NCI-H128 (cell line): ENCODE measurements at regions not wholly inside any gene's neighbourhood (a gene's known extent, or its start where the extent isn't known, plus 50 kb on each side); places are given as distances from the start of the nearest gene placed in this dataset.
"Not testable (repeated sequence)": the region's sequence is repeated elsewhere in the genome, so short reads cannot be mapped to it uniquely, and the experiment has no call there.

Source experiments
- DNase-seq: peaks from one replicate; lab custom pipeline; 2025; ENCODE audit not compliant: unreplicated experiment; lab: John Stamatoyannopoulos, UW

DNA sequence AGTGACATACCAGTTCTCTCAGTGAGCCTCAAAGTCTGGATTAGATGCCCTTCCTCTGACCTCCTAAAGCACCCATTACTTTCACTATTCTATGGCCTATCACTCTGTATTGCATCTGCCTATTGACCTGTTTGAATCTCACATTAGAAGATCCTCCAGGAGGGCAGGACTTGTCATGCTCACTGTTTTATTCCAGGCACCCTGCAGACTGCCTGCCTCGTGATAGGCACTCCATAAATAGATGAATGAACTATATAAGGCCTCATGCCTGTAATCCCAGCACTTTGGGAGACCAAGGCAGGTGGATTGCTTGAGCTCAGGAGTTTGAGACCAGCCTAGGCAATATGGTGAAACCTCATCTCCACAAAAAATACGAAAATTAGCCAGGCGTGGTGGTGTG, 160.1 kb upstream of the CADM1 start:
- no peak for DNase-seq

DNA sequence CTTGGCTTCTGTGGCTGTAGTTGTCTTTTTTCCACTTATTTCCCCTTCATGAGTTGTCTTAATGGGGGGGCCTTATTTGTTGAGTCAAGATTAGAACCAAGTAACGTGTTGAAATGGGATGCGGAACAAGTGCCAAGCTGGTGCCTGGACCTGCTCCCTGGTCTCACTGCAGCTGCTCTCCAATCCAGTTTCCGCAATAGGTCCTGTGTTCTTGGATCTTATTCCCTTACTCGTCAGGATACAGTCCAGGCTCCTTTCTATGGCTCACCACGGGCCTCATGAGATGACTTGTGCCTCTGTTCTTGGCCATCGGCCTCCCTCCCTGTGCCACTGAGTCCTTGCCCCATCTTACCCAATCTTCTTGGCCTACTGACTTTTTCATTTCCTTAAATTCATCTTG, 159.6 kb upstream of the CADM1 start:
- no peak for DNase-seq

DNA sequence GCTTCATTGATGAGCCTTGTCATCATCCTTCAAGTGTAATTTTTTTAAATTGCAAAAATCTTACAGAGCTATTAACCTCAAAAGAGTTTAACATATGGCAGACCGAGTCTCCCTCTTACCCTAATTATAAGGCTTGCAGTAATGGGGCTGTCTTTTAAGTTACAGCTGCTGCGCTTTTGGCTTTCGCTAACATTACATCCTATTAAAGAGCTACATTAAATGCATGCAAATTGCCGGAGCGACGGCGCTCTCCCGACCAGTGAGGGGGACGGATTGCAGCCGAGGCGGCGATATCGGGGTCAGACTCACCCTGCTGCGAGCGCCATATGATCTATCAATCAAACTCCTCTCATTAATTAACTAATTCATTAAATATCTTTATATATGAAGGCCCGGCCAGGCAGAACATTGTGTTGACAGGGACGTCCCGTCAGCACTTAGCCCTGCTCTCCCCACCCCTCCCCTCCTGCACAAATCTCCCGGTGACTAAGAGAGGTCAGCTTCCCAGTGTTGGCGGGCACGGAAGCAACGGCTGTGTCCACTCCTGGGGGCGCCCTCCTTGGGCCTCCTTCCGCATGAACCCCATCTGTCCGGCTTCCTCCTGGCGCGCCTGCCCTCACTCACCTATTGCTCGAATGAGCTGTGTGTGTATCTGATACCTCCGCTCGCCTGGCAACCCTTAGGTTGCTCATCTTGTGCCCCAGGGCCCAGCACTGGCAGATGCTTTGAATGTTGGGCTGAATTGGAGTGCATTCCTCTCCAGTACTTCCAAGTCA, 156.0 kb upstream of the CADM1 start:
- no peak for DNase-seq

DNA sequence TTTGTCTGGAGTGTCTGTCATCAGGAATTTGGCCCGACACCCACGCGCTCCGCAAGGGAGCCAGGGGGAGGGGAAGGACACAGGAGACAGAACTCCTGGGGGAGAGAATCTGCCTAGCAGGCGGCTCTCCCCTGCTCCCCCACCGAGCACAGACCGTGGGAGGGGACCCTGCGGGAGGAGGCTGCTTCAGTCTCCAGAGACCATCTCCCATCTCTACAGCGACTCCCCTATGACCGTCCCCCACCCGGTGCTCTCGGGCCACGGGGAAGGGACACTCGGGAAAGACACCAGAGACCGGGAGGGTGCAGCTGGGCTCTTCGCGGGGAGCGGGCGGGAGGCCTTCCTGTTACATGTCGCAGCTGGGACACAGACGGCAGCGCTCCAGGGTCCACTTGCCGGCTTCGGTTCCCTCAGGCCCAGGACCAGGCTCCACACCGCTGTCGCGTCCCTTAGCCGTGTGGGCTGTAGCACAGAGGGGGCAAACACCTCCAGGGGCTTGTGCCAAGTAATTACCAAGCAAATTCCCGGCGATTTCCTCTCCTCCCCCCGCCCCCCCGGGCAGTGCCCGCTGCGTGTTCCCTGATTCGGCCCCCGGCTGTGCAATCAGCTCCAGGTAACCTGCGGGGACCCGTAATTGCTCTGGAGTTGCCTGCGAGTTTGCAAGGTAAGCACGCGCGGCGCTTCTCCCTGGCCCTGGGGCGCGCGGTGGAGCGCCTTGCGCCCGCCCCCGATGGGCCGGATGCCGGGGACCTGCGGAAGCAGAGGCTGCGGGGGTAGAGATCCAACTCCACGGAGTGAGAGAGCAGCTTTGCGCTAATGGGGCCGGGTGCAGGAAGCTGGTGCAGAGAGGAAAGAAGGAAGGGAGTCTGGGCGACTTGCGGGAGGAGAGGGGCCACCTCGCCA, 155.1 kb upstream of the CADM1 start:
- no peak for DNase-seq

GRCh38 chr11:115657586-115657985, 153.4 kb upstream of the CADM1 start:
- DNase-seq: no peak

GRCh38 chr11:115656669-115657068, 152.5 kb upstream of the CADM1 start:
- DNase-seq: no peak

DNA sequence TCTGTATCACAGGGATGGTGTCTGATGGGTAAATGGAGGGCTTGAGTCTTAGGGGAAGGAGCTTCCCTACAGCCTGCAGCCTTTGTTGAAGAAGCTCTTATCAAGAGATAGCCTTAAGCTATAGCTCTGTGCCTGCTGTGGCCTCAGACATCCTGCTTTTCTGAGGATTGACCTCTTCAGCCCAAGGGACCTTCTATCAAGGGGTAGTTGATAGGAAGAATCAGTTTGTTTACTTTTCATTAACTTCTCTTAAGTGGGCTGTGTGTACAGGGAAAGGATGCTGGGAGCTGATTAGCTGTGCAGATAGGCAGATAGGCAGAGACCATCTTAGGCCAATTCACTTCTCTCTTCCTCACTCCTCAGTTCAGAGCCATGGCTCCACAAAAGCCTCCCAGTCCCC, 151.8 kb upstream of the CADM1 start:
- no peak for DNase-seq

DNA sequence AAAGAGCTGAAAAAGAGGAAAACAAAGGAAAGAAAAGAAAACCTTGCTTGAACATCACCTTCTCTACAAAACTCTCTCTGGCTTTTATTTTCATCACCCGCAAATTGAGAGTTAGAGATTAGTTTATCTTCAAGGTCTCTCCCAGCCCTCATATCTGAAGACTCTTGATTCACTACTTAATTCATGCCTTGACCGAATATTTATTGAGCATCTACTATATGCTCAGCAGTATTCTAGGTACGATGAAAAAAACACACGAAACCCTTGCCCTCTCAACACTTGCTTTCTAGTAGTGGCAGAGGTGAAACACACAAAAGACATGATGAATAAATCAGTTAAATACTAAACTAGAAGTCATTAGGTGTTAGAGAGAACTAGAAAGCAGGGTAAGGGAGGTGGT, 150.6 kb upstream of the CADM1 start:
- no peak for DNase-seq

- no peak for DNase-seq
These were observed 149.7 kb upstream of the CADM1 start for GRCh38 chr11:115653926-115654325.

GRCh38 chr11:115653076-115653475, 148.9 kb upstream of the CADM1 start:
- no peak for DNase-seq

DNA sequence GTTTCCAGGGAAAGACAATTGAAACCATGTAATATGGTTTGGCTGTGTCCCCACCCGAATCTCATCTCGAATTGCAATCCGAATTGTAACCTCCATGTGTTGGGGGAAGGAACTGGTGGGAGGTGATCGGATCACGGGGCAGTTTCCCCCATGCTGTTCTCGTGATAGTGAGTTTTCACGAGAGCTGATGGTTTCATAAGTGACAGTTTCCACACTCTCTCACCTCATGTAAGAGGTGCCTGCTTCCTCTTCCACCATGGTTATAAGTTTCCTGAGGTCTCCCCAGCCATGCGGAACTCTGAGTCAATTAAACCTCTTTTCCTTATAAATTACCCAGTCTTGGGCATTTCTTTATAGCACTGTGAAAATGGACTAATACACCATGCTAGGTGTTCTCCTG, 148.3 kb upstream of the CADM1 start:
- no peak for DNase-seq

GRCh38 chr11:115652094-115652493, 147.9 kb upstream of the CADM1 start:
- DNase-seq: no peak

DNA sequence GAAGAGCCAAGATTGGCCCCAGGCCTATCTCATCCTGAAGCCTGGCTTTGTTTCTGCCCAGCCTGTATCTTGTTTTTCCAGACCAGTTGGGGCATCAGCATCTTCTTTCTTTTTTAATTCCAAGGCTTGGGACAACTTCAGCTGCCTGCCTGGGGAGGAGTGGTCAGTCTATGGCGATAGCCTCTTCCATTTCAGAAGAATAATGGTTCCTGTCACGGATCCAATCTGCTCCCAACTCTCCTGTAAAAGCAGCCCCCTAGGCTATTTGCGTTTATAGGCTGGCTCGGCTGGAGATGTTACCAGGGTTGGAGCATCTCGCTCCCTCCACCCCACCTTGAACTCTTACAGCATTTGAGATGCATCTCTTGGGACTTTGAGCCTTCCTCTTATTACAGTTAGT, 145.2 kb upstream of the CADM1 start:
- no peak for DNase-seq

DNA sequence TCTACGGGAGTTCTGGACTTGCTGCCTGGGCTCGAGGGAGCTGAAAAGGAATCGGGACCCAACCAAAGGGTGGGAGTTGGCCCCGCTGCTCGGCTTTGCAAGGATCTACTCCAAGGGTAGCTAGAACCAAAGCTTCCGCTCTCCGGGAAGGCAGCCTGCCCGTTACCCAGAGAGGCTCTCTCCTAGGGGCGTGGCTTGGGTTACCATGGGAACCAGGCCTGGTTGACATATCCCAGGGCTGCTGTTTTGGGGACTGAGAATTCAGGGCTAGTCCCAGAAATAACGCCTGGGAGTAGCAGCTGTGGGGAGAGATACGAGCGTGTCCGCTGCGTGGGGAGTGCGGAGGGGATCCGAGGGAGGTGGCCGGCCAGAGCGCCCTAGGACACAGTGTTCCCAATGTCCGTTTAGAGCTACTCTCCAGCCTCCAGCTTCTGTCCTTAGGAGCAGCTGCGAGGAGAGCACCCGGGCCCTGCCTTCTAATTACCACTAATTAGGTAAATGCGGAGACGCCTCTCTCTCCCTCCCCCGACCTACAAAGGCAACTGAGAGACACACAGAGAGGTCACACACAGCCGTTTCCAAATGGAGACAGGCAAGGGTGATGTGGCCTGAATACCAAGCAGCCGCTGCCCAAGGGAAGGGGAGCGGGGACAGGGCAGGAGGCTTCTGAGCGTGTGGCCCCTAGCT, 141.6 kb upstream of the CADM1 start:
- no peak for DNase-seq

DNA sequence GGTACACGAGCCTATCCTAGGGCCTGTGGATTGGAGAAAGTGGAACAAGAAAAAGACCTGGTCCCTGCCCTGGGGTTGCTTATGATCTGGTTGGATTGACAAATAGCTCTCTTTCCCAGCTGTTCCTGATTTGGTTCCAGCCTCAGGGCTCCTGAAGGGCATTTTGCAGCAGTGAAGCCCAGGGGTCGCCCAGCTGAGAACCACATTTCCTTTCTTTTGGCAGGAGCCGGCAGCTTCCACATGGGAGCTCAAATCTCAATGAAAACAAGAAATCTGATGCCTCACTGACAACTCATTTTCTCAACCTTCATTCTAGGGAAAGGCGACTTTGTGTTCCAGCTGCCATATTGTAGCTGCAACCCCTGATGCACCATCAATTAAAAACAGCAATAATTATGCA, 140.6 kb upstream of the CADM1 start:
- DNase-seq: no peak

DNA sequence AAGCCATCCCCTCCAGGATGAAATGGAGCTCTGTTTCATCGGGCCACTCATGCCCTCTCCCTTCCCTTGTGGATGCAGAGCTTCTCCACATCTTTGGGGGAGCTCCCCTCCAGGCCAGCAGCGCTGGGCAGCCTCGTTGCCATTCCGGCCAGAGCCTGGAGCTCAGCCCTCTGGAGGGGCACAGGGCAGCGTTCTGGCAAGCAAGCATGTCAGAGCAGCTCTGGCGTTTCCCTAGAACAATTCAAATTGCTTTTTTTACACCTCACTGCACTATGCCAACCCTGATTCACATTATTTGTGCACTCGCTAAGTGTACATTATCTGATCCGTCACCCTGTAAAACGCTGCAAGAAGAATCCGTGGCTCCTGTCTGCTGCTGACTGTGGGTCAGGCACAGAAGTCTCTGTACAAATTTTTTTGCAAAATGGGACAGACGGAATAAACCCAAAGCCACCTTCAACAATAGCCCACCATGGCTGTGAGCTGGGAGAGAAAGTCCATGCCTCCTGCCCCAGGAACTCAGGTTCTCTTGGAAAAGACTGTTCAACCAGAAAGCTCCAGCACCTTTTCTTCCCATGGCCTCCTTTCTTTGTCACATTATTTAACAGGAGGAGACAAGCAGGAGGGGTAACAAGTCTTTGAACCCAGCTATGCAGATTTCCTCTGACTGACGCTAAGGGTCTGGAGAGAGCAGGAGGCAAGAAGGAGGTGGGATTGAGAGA, 139.5 kb upstream of the CADM1 start:
- DNase-seq: no peak

DNA sequence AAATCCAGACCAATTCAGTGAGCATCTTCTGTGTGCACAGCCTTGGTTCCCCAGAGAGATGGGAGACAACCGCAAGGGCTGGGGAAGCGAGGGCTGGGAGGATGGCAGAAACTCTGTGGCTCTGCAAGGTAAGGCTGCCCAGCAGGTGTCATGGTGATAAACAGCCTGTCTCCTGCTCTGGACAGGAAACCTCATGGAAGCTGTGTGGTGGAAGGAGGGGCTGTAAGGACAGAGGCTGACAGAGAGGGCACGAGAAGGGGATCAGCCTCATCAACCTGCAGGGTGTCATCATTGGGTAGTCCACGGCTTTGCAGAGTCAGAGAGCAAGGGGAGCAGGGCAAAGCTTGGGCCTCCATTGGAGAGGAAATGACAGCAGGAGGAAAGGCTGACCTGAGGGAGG, 138.4 kb upstream of the CADM1 start:
- no peak for DNase-seq

GRCh38 chr11:115637599-115638241, 133.5 kb upstream of the CADM1 start:
- no peak for DNase-seq

DNA sequence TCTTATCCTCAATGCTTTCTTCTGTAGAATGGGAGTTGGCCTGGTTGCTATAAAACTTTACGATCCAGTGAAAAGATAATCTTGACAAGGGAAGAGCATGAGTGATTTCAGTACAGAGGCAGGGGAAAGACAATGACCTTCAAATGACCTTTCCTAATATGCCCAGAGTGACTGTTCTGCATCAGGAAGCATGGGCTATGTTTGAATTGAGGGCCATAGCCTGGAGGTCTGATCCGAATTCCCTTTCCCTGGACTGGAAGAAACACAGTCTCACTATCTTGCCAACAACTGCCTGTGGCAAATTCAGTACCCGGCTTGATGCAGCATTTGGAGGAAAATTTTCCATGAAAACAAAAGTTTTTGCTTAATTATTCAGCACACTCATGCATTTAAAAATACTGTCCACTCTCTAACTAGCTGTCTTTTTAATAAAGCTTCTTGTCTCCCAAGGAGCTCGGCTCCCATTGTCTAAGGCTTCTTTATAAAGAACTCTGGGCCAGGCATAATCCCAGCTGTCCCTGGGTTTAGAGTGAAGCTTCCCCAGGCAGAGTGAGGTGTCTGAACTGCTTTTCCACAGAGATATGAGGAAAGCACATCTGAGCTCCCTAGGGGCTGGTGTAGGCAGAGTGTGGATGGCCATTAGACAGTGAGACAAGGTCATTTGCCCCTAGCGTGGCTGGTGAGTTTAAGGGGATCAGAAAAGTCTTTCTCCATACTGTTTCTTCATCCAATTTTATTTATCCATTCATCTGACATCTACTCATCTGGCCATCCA, 132.7 kb upstream of the CADM1 start:
- no peak for DNase-seq

DNA sequence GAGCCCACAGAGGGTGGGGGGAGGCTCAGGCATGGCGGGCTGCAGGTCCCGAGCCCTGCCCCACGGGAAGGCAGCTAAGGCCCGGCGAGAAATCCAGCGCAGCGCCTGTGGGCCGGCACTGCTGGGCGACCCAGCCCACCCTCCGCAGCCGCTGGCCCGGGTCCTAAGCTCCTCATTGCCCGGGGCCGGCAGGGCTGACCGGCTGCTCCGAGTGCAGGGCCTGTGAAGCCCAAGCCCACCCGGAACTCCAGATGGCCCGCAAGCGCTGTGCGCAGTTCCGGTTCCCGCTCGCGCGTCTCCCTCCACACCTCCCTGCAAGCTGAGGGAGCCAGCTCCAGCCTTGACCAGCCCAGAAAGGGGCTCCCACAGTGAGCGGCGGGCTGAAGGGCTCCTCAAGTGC, 129.8 kb upstream of the CADM1 start:
- DNase-seq: not testable (repeated sequence)
